SK-N-SH treated with all-trans-retinoic acid at 6 μM for 48 hours (cell line): ENCODE measurements at regions not wholly inside any gene's neighbourhood (a gene's known extent, or its start where the extent isn't known, plus 50 kb on each side); places are given as distances from the start of the nearest gene placed in this dataset.

Experiments
- ATAC-seq: fragments of 200-7000 bp; cut with Tn5 transposase; 3 replicates; pipeline ENCODE4 v1.9.1; 2020; ENCODE audit warnings: mild to moderate bottlenecking, moderate library complexity
- ARNTL ChIP-seq: fragments of 450-650 bp; formaldehyde crosslinking; IDR thresholded peaks from 2 replicates; pipeline ENCODE4 v1.5.0; 2020; ENCODE audit warnings: low read depth, mild to moderate bottlenecking, moderate library complexity, borderline replicate concordance
- ESRRG ChIP-seq: fragments of 250-450 bp; sonication (Bioruptor Pico); IDR thresholded peaks from 2 replicates; pipeline ENCODE4 v1.6.1; 2021; ENCODE audit warnings: mild to moderate bottlenecking
- OSR1 ChIP-seq: fragments of 250-450 bp; sonication (Bioruptor Pico); IDR thresholded peaks from 2 replicates; pipeline ENCODE4 v1.8.0; 2022; ENCODE audit warnings: moderate library complexity, mild to moderate bottlenecking, inconsistent platforms
- PPARA ChIP-seq: fragments of 250-450 bp; sonication (Bioruptor Pico); IDR thresholded peaks from 2 replicates; pipeline ENCODE4 v1.5.0; 2020; ENCODE audit warnings: mild to moderate bottlenecking, borderline replicate concordance
- RARB ChIP-seq: fragments of 250-450 bp; sonication (Bioruptor Pico); IDR thresholded peaks from 2 replicates; pipeline ENCODE4 v1.8.0; 2021; ENCODE audit warnings: mild to moderate bottlenecking, moderate library complexity
- SNAI2 ChIP-seq: fragments of 250-450 bp; sonication (Bioruptor Pico); IDR thresholded peaks from 2 replicates; pipeline ENCODE4 v1.5.0; 2020; ENCODE audit warnings: mild to moderate bottlenecking, moderate library complexity
- TCF4 ChIP-seq: fragments of 250-450 bp; sonication (Bioruptor Pico); IDR thresholded peaks from 2 replicates; pipeline ENCODE4 v1.8.0; 2021; ENCODE audit warnings: mild to moderate bottlenecking, moderate library complexity, borderline replicate concordance
- TOX ChIP-seq: fragments of 250-450 bp; sonication (Bioruptor Pico); IDR thresholded peaks from 2 replicates; pipeline ENCODE4 v1.8.0; 2021; ENCODE audit warnings: mild to moderate bottlenecking, moderate library complexity, borderline replicate concordance
- ZC3H10 ChIP-seq: fragments of 250-450 bp; sonication (Bioruptor Pico); IDR thresholded peaks from 2 replicates; pipeline ENCODE4 v1.5.1; 2021; ENCODE audit warnings: mild to moderate bottlenecking, moderate library complexity
- ZNF565 ChIP-seq: fragments of 450-650 bp; formaldehyde crosslinking; conservative IDR thresholded peaks from 2 replicates; pipeline ENCODE4 v1.5.0; 2020; ENCODE audit warnings: low read depth, mild to moderate bottlenecking, moderate library complexity
- ZNF8 ChIP-seq: fragments of 450-650 bp; formaldehyde crosslinking; IDR thresholded peaks from 2 replicates; pipeline ENCODE4 v1.5.0; 2020; ENCODE audit warnings: mild to moderate bottlenecking, moderate library complexity
- TF ChIP-seq, protein P1 (sequence below): fragments of 250-450 bp; sonication (Bioruptor Pico); IDR thresholded peaks from 2 replicates; pipeline ENCODE4 v1.8.0; 2021; ENCODE audit warnings: low read depth, mild to moderate bottlenecking, moderate library complexity, borderline replicate concordance
- TF ChIP-seq, protein P2 (sequence below): fragments of 250-450 bp; sonication (Bioruptor Pico); IDR thresholded peaks from 2 replicates; pipeline ENCODE4 v1.5.0; 2020; ENCODE audit warnings: mild to moderate bottlenecking, moderate library complexity
- TF ChIP-seq, protein P3 (sequence below): fragments of 250-450 bp; sonication (Bioruptor Pico); IDR thresholded peaks from 2 replicates; pipeline ENCODE4 v1.8.0; 2020; ENCODE audit warnings: mild to moderate bottlenecking, moderate library complexity, borderline replicate concordance
- TF ChIP-seq, protein P4 (sequence below): fragments of 250-450 bp; sonication (Bioruptor Pico); IDR thresholded peaks from 2 replicates; pipeline ENCODE4 v1.5.1; 2021; ENCODE audit warnings: mild to moderate bottlenecking, moderate library complexity
- TF ChIP-seq, protein P5 (sequence below): fragments of 250-450 bp; sonication (Bioruptor Pico); IDR thresholded peaks from 2 replicates; pipeline ENCODE4 v1.5.1; 2020; ENCODE audit warnings: low read depth, mild to moderate bottlenecking, moderate library complexity

DNA sequence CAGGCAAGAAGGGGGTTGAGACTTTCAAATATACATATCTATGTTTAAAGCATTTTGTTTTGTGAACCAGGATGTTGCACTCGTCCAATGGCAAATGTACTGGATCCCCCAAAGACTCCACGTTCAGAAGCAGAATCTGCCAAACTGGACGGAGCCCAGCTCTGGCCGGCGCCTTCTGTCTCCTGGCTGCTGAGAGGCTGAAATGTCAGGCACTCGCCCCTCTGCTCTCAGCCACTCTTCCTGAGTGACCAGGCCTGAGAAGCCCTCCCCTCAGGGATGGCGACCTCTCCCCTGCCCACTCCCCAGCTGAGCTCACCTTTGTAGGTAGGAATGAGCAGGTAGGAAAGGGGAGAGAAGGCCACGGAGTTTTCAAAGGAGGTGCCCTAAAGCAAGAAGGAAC is 187.5 kb upstream of the FOXF1 start:
- ATAC-seq, result no peak

GRCh38 chr16:86324320-86324719 is 186.0 kb upstream of the FOXF1 start:
- ATAC-seq, result no peak
- TF ChIP-seq RARB (CRISPR knock-in tag), result no peak
- TF ChIP-seq, protein P1, sequence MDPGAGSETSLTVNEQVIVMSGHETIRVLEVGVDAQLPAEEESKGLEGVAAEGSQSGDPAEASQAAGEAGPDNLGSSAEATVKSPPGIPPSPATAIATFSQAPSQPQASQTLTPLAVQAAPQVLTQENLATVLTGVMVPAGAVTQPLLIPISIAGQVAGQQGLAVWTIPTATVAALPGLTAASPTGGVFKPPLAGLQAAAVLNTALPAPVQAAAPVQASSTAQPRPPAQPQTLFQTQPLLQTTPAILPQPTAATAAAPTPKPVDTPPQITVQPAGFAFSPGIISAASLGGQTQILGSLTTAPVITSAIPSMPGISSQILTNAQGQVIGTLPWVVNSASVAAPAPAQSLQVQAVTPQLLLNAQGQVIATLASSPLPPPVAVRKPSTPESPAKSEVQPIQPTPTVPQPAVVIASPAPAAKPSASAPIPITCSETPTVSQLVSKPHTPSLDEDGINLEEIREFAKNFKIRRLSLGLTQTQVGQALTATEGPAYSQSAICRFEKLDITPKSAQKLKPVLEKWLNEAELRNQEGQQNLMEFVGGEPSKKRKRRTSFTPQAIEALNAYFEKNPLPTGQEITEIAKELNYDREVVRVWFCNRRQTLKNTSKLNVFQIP, result no peak
- TF ChIP-seq, protein P2, sequence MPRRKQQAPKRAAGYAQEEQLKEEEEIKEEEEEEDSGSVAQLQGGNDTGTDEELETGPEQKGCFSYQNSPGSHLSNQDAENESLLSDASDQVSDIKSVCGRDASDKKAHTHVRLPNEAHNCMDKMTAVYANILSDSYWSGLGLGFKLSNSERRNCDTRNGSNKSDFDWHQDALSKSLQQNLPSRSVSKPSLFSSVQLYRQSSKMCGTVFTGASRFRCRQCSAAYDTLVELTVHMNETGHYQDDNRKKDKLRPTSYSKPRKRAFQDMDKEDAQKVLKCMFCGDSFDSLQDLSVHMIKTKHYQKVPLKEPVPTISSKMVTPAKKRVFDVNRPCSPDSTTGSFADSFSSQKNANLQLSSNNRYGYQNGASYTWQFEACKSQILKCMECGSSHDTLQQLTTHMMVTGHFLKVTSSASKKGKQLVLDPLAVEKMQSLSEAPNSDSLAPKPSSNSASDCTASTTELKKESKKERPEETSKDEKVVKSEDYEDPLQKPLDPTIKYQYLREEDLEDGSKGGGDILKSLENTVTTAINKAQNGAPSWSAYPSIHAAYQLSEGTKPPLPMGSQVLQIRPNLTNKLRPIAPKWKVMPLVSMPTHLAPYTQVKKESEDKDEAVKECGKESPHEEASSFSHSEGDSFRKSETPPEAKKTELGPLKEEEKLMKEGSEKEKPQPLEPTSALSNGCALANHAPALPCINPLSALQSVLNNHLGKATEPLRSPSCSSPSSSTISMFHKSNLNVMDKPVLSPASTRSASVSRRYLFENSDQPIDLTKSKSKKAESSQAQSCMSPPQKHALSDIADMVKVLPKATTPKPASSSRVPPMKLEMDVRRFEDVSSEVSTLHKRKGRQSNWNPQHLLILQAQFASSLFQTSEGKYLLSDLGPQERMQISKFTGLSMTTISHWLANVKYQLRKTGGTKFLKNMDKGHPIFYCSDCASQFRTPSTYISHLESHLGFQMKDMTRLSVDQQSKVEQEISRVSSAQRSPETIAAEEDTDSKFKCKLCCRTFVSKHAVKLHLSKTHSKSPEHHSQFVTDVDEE (CRISPR knock-in tag), result no peak
- no peak for TF ChIP-seq SNAI2
- TF ChIP-seq ESRRG (CRISPR knock-in tag), result no peak
- TF ChIP-seq ZNF8 (CRISPR knock-in tag), result no peak
- TF ChIP-seq, protein P3, sequence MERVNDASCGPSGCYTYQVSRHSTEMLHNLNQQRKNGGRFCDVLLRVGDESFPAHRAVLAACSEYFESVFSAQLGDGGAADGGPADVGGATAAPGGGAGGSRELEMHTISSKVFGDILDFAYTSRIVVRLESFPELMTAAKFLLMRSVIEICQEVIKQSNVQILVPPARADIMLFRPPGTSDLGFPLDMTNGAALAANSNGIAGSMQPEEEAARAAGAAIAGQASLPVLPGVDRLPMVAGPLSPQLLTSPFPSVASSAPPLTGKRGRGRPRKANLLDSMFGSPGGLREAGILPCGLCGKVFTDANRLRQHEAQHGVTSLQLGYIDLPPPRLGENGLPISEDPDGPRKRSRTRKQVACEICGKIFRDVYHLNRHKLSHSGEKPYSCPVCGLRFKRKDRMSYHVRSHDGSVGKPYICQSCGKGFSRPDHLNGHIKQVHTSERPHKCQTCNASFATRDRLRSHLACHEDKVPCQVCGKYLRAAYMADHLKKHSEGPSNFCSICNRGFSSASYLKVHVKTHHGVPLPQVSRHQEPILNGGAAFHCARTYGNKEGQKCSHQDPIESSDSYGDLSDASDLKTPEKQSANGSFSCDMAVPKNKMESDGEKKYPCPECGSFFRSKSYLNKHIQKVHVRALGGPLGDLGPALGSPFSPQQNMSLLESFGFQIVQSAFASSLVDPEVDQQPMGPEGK (CRISPR knock-in tag), result no peak
- no peak for TF ChIP-seq ZNF565 (CRISPR knock-in tag)
- TF ChIP-seq, protein P4, sequence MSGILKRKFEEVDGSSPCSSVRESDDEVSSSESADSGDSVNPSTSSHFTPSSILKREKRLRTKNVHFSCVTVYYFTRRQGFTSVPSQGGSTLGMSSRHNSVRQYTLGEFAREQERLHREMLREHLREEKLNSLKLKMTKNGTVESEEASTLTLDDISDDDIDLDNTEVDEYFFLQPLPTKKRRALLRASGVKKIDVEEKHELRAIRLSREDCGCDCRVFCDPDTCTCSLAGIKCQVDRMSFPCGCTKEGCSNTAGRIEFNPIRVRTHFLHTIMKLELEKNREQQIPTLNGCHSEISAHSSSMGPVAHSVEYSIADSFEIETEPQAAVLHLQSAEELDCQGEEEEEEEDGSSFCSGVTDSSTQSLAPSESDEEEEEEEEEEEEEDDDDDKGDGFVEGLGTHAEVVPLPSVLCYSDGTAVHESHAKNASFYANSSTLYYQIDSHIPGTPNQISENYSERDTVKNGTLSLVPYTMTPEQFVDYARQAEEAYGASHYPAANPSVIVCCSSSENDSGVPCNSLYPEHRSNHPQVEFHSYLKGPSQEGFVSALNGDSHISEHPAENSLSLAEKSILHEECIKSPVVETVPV (CRISPR knock-in tag), result no peak
- no peak for TF ChIP-seq TOX (CRISPR knock-in tag)
- no peak for TF ChIP-seq TCF4 (CRISPR knock-in tag)
- no peak for TF ChIP-seq PPARA (CRISPR knock-in tag)
- TF ChIP-seq ZC3H10, result no peak
- no peak for TF ChIP-seq ARNTL (CRISPR knock-in tag)

More for the DNA sequence above, 187.5 kb upstream of the FOXF1 start:
- TF ChIP-seq, protein P5, sequence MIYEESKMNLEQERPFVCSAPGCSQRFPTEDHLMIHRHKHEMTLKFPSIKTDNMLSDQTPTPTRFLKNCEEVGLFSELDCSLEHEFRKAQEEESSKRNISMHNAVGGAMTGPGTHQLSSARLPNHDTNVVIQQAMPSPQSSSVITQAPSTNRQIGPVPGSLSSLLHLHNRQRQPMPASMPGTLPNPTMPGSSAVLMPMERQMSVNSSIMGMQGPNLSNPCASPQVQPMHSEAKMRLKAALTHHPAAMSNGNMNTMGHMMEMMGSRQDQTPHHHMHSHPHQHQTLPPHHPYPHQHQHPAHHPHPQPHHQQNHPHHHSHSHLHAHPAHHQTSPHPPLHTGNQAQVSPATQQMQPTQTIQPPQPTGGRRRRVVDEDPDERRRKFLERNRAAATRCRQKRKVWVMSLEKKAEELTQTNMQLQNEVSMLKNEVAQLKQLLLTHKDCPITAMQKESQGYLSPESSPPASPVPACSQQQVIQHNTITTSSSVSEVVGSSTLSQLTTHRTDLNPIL (CRISPR knock-in tag), result no peak
- no peak for TF ChIP-seq ZNF8 (CRISPR knock-in tag)

GRCh38 chr16:86325360-86325759 is 185.0 kb upstream of the FOXF1 start:
- no peak for TF ChIP-seq RARB (CRISPR knock-in tag)
- TF ChIP-seq, protein P2 (CRISPR knock-in tag), result no peak
- TF ChIP-seq, protein P5 (CRISPR knock-in tag), result no peak
- no peak for TF ChIP-seq ZNF565 (CRISPR knock-in tag)
- TF ChIP-seq ESRRG (CRISPR knock-in tag), result no peak
- TF ChIP-seq ZC3H10, result no peak
- TF ChIP-seq OSR1 (CRISPR knock-in tag), result no peak
- no peak for TF ChIP-seq ZNF8 (CRISPR knock-in tag)
- TF ChIP-seq, all 23 proteins: peak for 0
- no peak for ATAC-seq
